ENCODE measurements at regions not wholly inside any gene's neighbourhood (a gene's known extent, or its start where the extent isn't known, plus 50 kb on each side); places are given as distances from the start of the nearest gene placed in this dataset.
A peak's percentile ranks its signal among the peaks of the same experiment; 100 is the strongest.

DNA sequence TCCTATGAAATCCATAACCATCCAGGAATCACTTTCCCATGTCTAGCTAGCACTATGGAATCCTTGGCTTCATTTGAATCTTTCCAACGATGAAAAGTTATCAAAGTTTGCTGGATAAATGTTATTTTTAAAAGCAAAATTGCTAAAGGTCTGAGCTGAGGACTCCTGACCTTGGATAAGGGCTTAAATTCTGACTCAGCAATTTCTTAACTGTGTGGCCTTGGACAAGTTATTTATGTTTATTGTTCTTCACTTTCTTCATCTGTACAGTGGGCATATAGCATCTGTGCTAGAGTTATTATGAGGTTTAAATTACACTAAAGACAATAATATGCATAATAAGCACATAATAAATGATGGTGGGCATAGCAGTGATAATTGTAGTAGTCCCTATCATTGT is 227.5 kb downstream of the KCNS3 start:
- no peak overlapping the region for H3K9ac ChIP-seq (ENCODE audit: low read depth in 1 of 2, low read length in 2 of 2)
- no peak for DNase-seq (ENCODE audit: low spot score)
- peaks cover 0 to 3% (median 0%) of the 10 kb centered on the region in 4 donors for H3K27me3 ChIP-seq (ENCODE audit: control insufficient read depth in 4 of 4, insufficient read depth in 4 of 4, low read length in 3 of 4)
- H3K27ac ChIP-seq (ENCODE audit: low read depth in 1 of 2, low read length in 2 of 2), result no peak overlapping the region
- H3K4me1 ChIP-seq (ENCODE audit: control insufficient read depth in 4 of 4, insufficient read depth in 4 of 4, low read length in 3 of 4), result no peaks in the 10 kb centered on the region
- no peaks in the 10 kb centered on the region for H3K9me3 ChIP-seq (ENCODE audit: control insufficient read depth in 4 of 4, low read length in 3 of 4)
- H3K36me3 ChIP-seq (ENCODE audit: control insufficient read depth in 4 of 4, insufficient read depth in 3 of 4, low read depth in 1 of 4, low read length in 3 of 4), result no peaks in the 10 kb centered on the region
- TF ChIP-seq GABPA (IDR thresholded peaks at IDR 0.05 in 1 of 2, conservative IDR thresholded peaks at IDR 0.05 in 1 of 2), result no peak
- no peak for TF ChIP-seq HNF4G (IDR thresholded peaks at IDR 0.05)
- TF ChIP-seq SP1 (IDR thresholded peaks at IDR 0.05), result no peak
- TF ChIP-seq EGR1 (IDR thresholded peaks at IDR 0.05; ENCODE audit: low read depth in 2 of 2), result no peak
- TF ChIP-seq YY1 (IDR thresholded peaks at IDR 0.05), result no peak
- TF ChIP-seq JUND (IDR thresholded peaks at IDR 0.05), result no peak
- TF ChIP-seq, protein P1, sequence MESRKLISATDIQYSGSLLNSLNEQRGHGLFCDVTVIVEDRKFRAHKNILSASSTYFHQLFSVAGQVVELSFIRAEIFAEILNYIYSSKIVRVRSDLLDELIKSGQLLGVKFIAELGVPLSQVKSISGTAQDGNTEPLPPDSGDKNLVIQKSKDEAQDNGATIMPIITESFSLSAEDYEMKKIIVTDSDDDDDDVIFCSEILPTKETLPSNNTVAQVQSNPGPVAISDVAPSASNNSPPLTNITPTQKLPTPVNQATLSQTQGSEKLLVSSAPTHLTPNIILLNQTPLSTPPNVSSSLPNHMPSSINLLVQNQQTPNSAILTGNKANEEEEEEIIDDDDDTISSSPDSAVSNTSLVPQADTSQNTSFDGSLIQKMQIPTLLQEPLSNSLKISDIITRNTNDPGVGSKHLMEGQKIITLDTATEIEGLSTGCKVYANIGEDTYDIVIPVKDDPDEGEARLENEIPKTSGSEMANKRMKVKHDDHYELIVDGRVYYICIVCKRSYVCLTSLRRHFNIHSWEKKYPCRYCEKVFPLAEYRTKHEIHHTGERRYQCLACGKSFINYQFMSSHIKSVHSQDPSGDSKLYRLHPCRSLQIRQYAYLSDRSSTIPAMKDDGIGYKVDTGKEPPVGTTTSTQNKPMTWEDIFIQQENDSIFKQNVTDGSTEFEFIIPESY (IDR thresholded peaks at IDR 0.05), result no peak
- TF ChIP-seq RXRA (IDR thresholded peaks at IDR 0.05), result no peak
- TF ChIP-seq, protein P2, sequence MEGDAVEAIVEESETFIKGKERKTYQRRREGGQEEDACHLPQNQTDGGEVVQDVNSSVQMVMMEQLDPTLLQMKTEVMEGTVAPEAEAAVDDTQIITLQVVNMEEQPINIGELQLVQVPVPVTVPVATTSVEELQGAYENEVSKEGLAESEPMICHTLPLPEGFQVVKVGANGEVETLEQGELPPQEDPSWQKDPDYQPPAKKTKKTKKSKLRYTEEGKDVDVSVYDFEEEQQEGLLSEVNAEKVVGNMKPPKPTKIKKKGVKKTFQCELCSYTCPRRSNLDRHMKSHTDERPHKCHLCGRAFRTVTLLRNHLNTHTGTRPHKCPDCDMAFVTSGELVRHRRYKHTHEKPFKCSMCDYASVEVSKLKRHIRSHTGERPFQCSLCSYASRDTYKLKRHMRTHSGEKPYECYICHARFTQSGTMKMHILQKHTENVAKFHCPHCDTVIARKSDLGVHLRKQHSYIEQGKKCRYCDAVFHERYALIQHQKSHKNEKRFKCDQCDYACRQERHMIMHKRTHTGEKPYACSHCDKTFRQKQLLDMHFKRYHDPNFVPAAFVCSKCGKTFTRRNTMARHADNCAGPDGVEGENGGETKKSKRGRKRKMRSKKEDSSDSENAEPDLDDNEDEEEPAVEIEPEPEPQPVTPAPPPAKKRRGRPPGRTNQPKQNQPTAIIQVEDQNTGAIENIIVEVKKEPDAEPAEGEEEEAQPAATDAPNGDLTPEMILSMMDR (IDR thresholded peaks at IDR 0.05; ENCODE audit: low read depth, low read length, missing input control), result no peak
- TF ChIP-seq, protein P3, sequence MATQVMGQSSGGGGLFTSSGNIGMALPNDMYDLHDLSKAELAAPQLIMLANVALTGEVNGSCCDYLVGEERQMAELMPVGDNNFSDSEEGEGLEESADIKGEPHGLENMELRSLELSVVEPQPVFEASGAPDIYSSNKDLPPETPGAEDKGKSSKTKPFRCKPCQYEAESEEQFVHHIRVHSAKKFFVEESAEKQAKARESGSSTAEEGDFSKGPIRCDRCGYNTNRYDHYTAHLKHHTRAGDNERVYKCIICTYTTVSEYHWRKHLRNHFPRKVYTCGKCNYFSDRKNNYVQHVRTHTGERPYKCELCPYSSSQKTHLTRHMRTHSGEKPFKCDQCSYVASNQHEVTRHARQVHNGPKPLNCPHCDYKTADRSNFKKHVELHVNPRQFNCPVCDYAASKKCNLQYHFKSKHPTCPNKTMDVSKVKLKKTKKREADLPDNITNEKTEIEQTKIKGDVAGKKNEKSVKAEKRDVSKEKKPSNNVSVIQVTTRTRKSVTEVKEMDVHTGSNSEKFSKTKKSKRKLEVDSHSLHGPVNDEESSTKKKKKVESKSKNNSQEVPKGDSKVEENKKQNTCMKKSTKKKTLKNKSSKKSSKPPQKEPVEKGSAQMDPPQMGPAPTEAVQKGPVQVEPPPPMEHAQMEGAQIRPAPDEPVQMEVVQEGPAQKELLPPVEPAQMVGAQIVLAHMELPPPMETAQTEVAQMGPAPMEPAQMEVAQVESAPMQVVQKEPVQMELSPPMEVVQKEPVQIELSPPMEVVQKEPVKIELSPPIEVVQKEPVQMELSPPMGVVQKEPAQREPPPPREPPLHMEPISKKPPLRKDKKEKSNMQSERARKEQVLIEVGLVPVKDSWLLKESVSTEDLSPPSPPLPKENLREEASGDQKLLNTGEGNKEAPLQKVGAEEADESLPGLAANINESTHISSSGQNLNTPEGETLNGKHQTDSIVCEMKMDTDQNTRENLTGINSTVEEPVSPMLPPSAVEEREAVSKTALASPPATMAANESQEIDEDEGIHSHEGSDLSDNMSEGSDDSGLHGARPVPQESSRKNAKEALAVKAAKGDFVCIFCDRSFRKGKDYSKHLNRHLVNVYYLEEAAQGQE (IDR thresholded peaks at IDR 0.05), result no peak
- TF ChIP-seq TAF1 (conservative IDR thresholded peaks at IDR 0.05), result no peak
- TF ChIP-seq FOXA2 (IDR thresholded peaks at IDR 0.05), result no peak
- TF ChIP-seq NR2F2 (IDR thresholded peaks at IDR 0.05), result no peak
- TF ChIP-seq, protein P4, sequence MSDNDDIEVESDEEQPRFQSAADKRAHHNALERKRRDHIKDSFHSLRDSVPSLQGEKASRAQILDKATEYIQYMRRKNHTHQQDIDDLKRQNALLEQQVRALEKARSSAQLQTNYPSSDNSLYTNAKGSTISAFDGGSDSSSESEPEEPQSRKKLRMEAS (IDR thresholded peaks at IDR 0.05), result no peak
- TF ChIP-seq RAD21 (IDR thresholded peaks at IDR 0.05), result no peak
- no peak for TF ChIP-seq FOXA1 (IDR thresholded peaks at IDR 0.05)
- WGBS, result 47% methylated on average over 1 of the region's 1 CpG
- no peak overlapping the region for H3K4me3 ChIP-seq (ENCODE audit: low read depth in 1 of 3, low read length in 3 of 3)

DNA sequence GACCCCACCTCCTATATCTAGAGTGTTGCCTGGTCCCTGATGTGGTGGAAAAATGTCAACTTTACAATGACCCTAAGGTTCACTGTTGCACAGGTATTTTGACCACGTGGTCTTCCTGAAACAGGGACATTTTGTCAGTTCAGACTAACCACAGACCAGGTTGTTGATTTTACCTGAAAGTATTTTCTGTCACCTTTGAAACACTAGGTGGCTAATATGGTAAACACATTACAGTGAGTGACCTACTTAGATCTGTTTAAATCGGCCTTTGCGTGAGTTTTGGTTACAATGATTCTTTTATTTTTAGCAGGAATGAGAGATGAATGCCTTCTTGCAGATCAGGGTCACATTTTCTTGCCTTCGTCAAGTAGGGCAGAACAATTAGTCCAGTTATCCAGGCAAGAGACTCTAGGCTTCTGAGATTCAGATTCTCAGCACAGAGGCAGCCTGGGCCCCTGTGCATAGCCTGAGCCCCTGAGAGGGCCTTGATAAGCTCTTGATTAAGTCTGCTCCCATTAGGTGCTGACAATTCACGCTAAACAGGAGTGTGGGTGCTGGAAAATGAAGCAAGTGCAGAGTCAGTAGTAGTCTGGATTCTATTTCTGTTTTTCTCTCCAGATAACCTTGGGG is 226.2 kb downstream of the KCNS3 start:
- H3K27me3 ChIP-seq (ENCODE audit: control insufficient read depth in 4 of 4, insufficient read depth in 4 of 4, low read length in 3 of 4), result peaks cover 0 to 3% (median 0%) of the 10 kb centered on the region in 4 donors
- no peak overlapping the region for H3K9ac ChIP-seq (ENCODE audit: low read depth in 1 of 2, low read length in 2 of 2)
- H3K36me3 ChIP-seq (ENCODE audit: control insufficient read depth in 4 of 4, insufficient read depth in 3 of 4, low read depth in 1 of 4, low read length in 3 of 4), result no peaks in the 10 kb centered on the region
- no peak for DNase-seq (ENCODE audit: low spot score)
- H3K9me3 ChIP-seq (ENCODE audit: control insufficient read depth in 4 of 4, low read length in 3 of 4), result no peaks in the 10 kb centered on the region
- whole genome bisulfite sequencing, result 44% methylated on average over 5 of the region's 5 CpGs
- H3K4me1 ChIP-seq (ENCODE audit: control insufficient read depth in 4 of 4, insufficient read depth in 4 of 4, low read length in 3 of 4), result no peaks in the 10 kb centered on the region
- no peak for TF ChIP-seq FOXA2 (IDR thresholded peaks at IDR 0.05)
- no peak for TF ChIP-seq NR2F2 (IDR thresholded peaks at IDR 0.05)
- TF ChIP-seq YY1 (IDR thresholded peaks at IDR 0.05), result no peak
- TF ChIP-seq, protein P2 (IDR thresholded peaks at IDR 0.05; ENCODE audit: low read depth, low read length, missing input control), result no peak
- TF ChIP-seq HNF4G (IDR thresholded peaks at IDR 0.05), result no peak
- TF ChIP-seq RXRA (IDR thresholded peaks at IDR 0.05), result peak in 1 of 2 donors; percentile 36
- no peak overlapping the region for H3K4me3 ChIP-seq (ENCODE audit: low read depth in 1 of 3, low read length in 3 of 3)
- H3K27ac ChIP-seq (ENCODE audit: low read depth in 1 of 2, low read length in 2 of 2), result peak overlapping the region; percentile 35 to 61

All from liver (tissue), 8 donors.